ENCODE measurements at regions not wholly inside any gene's neighbourhood (a gene's known extent, or its start where the extent isn't known, plus 50 kb on each side); places are given as distances from the start of the nearest gene placed in this dataset.
"Not testable (repeated sequence)": the region's sequence is repeated elsewhere in the genome, so short reads cannot be mapped to it uniquely, and the experiment has no call there.

- DNase-seq (ENCODE audit: low spot score), result no peak
Measured at GRCh38 chr7:45268013-45268412, 110.4 kb downstream of the RAMP3 start.

- no peak for DNase-seq (ENCODE audit: low spot score)
Measured at GRCh38 chr7:45269192-45269591, 111.6 kb downstream of the RAMP3 start.

- no peak for DNase-seq (ENCODE audit: low spot score)
Measured at GRCh38 chr7:45278763-45279398, 121.3 kb downstream of the RAMP3 start.

- DNase-seq (ENCODE audit: low spot score), result not testable (repeated sequence)
Measured at GRCh38 chr7:45289611-45290010, 132.0 kb downstream of the RAMP3 start.

GRCh38 chr7:45290880-45291279, 133.3 kb downstream of the RAMP3 start:
- DNase-seq (ENCODE audit: low spot score), result no peak

GRCh38 chr7:45292481-45292880, 134.9 kb downstream of the RAMP3 start:
- no peak for DNase-seq (ENCODE audit: low spot score)

- DNase-seq (ENCODE audit: low spot score), result no peak
Measured at GRCh38 chr7:45293295-45293942, 135.8 kb downstream of the RAMP3 start.

GRCh38 chr7:45294559-45294958, 137.0 kb downstream of the RAMP3 start:
- no peak for DNase-seq (ENCODE audit: low spot score)

GRCh38 chr7:45295222-45295621, 137.6 kb downstream of the RAMP3 start:
- DNase-seq (ENCODE audit: low spot score), result no peak

- DNase-seq (ENCODE audit: low spot score), result no peak
Measured at GRCh38 chr7:45296748-45297147, 139.2 kb downstream of the RAMP3 start.

GRCh38 chr7:45306752-45307305, 149.2 kb downstream of the RAMP3 start:
- no peak for DNase-seq (ENCODE audit: low spot score)

- DNase-seq (ENCODE audit: low spot score), result no peak
Measured at GRCh38 chr7:45311597-45311996, 154.0 kb downstream of the RAMP3 start.

- DNase-seq (ENCODE audit: low spot score), result not testable (repeated sequence)
Measured at GRCh38 chr7:45315512-45315911, 157.9 kb downstream of the RAMP3 start.

- DNase-seq (ENCODE audit: low spot score), result no peak
Measured at GRCh38 chr7:45324683-45325237, 167.2 kb downstream of the RAMP3 start.

- DNase-seq (ENCODE audit: low spot score), result no peak
Measured at GRCh38 chr7:45325378-45325777, 167.8 kb downstream of the RAMP3 start.

GRCh38 chr7:45328403-45328981, 170.9 kb downstream of the RAMP3 start:
- DNase-seq (ENCODE audit: low spot score), result no peak

- no peak for DNase-seq (ENCODE audit: low spot score)
Measured at GRCh38 chr7:45331563-45331962, 174.0 kb downstream of the RAMP3 start.

GRCh38 chr7:45335024-45335423, 177.4 kb downstream of the RAMP3 start:
- not testable (repeated sequence) for DNase-seq (ENCODE audit: low spot score)

GRCh38 chr7:45342236-45342635, 184.6 kb downstream of the RAMP3 start:
- DNase-seq (ENCODE audit: low spot score), result peak; percentile 55

GRCh38 chr7:45343746-45344145, 186.2 kb downstream of the RAMP3 start:
- no peak for DNase-seq (ENCODE audit: low spot score)

GRCh38 chr7:45347804-45348203, 190.2 kb downstream of the RAMP3 start:
- peak; percentile 22 for DNase-seq (ENCODE audit: low spot score)

GRCh38 chr7:45349090-45349489, 191.5 kb downstream of the RAMP3 start:
- DNase-seq (ENCODE audit: low spot score), result no peak

- DNase-seq (ENCODE audit: low spot score), result no peak
Measured at GRCh38 chr7:45350896-45351295, 193.3 kb downstream of the RAMP3 start.

Measured in SW480 (cell line).